HCT116 (cell line): ENCODE measurements at regions not wholly inside any gene's neighbourhood (a gene's known extent, or its start where the extent isn't known, plus 50 kb on each side); places are given as distances from the start of the nearest gene placed in this dataset.

Source experiments
- ATAC-seq: fragments of 200-7000 bp; cut with Tn5 transposase; 2 replicates; pipeline ENCODE4 v1.9.1; 2020; ENCODE audit warnings: mild to moderate bottlenecking, moderate library complexity
- BruUV-seq: library from RNA; stranded (reverse); fragments of 400-500 nt; replicated peaks from 2 replicates; lab custom pipeline; 2021; lab: Mats Ljungman, UMichigan
- CTCF ChIA-PET: fragments of 300-600 bp; sonication (Branson Sonifier 250); formaldehyde crosslinking; loops from one replicate; lab custom pipeline; 2021; ENCODE audit warnings: antibody characterized with exemption; lab: Charles Lee
- POLR2A ChIA-PET: fragments of 300-600, 350-600 bp; sonication (Branson Sonifier 250); formaldehyde crosslinking; loops from one replicate; lab custom pipeline; 2021; ENCODE audit warnings: antibody characterized with exemption; lab: Charles Lee
- RAD21 ChIA-PET, 2 experiments: fragments of 300-600 bp; sonication (Branson Sonifier 250); formaldehyde crosslinking; loops; one replicate each; lab custom pipeline; 2023; ENCODE audit warnings: low total read pairs in 2 of 2; ENCODE audit not compliant: uncharacterized antibody in 2 of 2, unreplicated experiment in 2 of 2, low non-redundant PET in 1 of 2; lab: Charles Lee
- DNase-seq: peaks from one replicate; pipeline ENCODE4 v3.0.0-alpha.2; 2010; ENCODE audit warnings: low read depth, low spot score
- H2AFZ ChIP-seq: fragments of 200-600 bp; shearing (Covaris generic), sonication (generic); 2 replicates; pipeline ENCODE4 v1.6.1; 2017; ENCODE audit warnings: low read depth, mixed run types, mixed read lengths, antibody characterized with exemption, low read length; ENCODE audit not compliant: poor library complexity, severe bottlenecking
- H3K27ac ChIP-seq: 2 replicates; pipeline ENCODE4 v1.5.1; 2012; ENCODE audit warnings: low read depth, low read length
- H3K27me3 ChIP-seq: fragments of 200-600 bp; sonication (generic); 2 replicates; pipeline ENCODE4 v1.6.1; 2016; ENCODE audit warnings: mixed run types, low read length, mixed read lengths; ENCODE audit not compliant: insufficient read depth
- H3K36me3 ChIP-seq, 2 experiments: fragments of 200-500 bp in 1 of 2; fragments of 200-600 bp in 1 of 2; sonication (Bioruptor generic) in 1 of 2; sonication (generic) in 1 of 2; 2 replicates each; pipeline versions ENCODE4 v1.5.1 to v1.6.1; 2014 to 2016; ENCODE audit warnings: low read length in 2 of 2, inconsistent platforms in 1 of 2, mixed read lengths in 1 of 2, mixed run types in 1 of 2; ENCODE audit not compliant: insufficient read depth in 2 of 2, control insufficient read depth in 1 of 2
- H3K4me1 ChIP-seq, 2 experiments: fragments of 200-600 bp in 1 of 2; sonication (generic) in 1 of 2; 2 replicates each; pipeline versions ENCODE4 v1.5.1 to v1.6.1; 2012 to 2017; ENCODE audit warnings: low read length in 2 of 2, inconsistent platforms in 1 of 2, mild to moderate bottlenecking in 1 of 2, mixed read lengths in 1 of 2, mixed run types in 1 of 2, moderate library complexity in 1 of 2; ENCODE audit not compliant: insufficient read depth in 2 of 2, control insufficient read depth in 1 of 2
- H3K4me2 ChIP-seq: fragments of 200-600 bp; sonication (generic); 2 replicates; pipeline ENCODE4 v1.6.1; 2017; ENCODE audit warnings: mixed run types, low read length, mixed read lengths
- H3K4me3 ChIP-seq, 2 experiments: fragments of 200-600 bp in 1 of 2; sonication (generic) in 1 of 2; replicated peaks in 1 of 2; 2 replicates each; pipeline ENCODE4 v1.5.1; 2011 to 2016; ENCODE audit warnings: low read length in 2 of 2, control low read depth in 1 of 2, low read depth in 1 of 2, mild to moderate bottlenecking in 1 of 2, mixed read lengths in 1 of 2, mixed run types in 1 of 2
- H3K79me2 ChIP-seq: fragments of 200-600 bp; sonication (generic); 2 replicates; pipeline ENCODE4 v1.6.1; 2017; ENCODE audit warnings: mild to moderate bottlenecking, mixed run types, low read length, moderate library complexity, mixed read lengths; ENCODE audit not compliant: insufficient read depth
- H3K9ac ChIP-seq: fragments of 200-600 bp; sonication (generic); 2 replicates; pipeline ENCODE4 v1.6.1; 2016; ENCODE audit warnings: low read length, mixed read lengths
- H3K9me2 ChIP-seq: fragments of 200-600 bp; sonication (generic), shearing (Covaris generic); 2 replicates; pipeline ENCODE4 v1.6.1; 2017; ENCODE audit warnings: mixed run types, mild to moderate bottlenecking, moderate library complexity; ENCODE audit not compliant: insufficient read depth
- H3K9me3 ChIP-seq, 2 experiments: fragments of 200-500 bp in 1 of 2; fragments of 200-600 bp in 1 of 2; sonication (Bioruptor generic) in 1 of 2; sonication (generic) in 1 of 2; 2 replicates each; pipeline ENCODE4 v1.6.1; 2014 to 2017; ENCODE audit warnings: low read length in 2 of 2, mixed read lengths in 2 of 2, inconsistent platforms in 1 of 2, low read depth in 1 of 2, mild to moderate bottlenecking in 1 of 2, mixed run types in 1 of 2, moderate library complexity in 1 of 2; ENCODE audit not compliant: control insufficient read depth in 1 of 2, insufficient read depth in 1 of 2
- H4K20me1 ChIP-seq: fragments of 200-600 bp; sonication (generic), shearing (Covaris generic); 2 replicates; pipeline ENCODE4 v1.6.1; 2017; ENCODE audit warnings: mixed run types, mild to moderate bottlenecking, moderate library complexity; ENCODE audit not compliant: insufficient read depth
- ELF1 ChIP-seq: IDR thresholded peaks from 2 replicates; pipeline ENCODE4 v1.6.1; 2012; ENCODE audit warnings: low read depth, borderline replicate concordance
- MAX ChIP-seq: IDR thresholded peaks from 2 replicates; pipeline ENCODE4 v1.6.1; 2012
- POLR2A ChIP-seq: IDR thresholded peaks from 2 replicates; pipeline ENCODE4 v1.7.0; 2011; ENCODE audit warnings: borderline replicate concordance; ENCODE audit not compliant: insufficient read depth, insufficient read length; ENCODE audit errors: extremely low read depth
- RAD21 ChIP-seq: IDR thresholded peaks from 2 replicates; pipeline ENCODE4 v1.6.1; 2012; ENCODE audit warnings: low read depth, mild to moderate bottlenecking
- REST ChIP-seq: IDR thresholded peaks from 2 replicates; pipeline ENCODE4 v1.6.1; 2012; ENCODE audit warnings: low read depth
- SRF ChIP-seq: IDR thresholded peaks from 2 replicates; pipeline ENCODE4 v1.6.1; 2012; ENCODE audit warnings: low read depth
- ZFX ChIP-seq: fragments of 450-650 bp; IDR thresholded peaks from 2 replicates; pipeline ENCODE4 v1.6.1; 2017
- intact Hi-C: fragments of 100-400 bp; cut with micrococcal nuclease; formaldehyde crosslinking; loops from 2 replicates; pipeline ENCODE4 v1.10.0; 2022

DNA sequence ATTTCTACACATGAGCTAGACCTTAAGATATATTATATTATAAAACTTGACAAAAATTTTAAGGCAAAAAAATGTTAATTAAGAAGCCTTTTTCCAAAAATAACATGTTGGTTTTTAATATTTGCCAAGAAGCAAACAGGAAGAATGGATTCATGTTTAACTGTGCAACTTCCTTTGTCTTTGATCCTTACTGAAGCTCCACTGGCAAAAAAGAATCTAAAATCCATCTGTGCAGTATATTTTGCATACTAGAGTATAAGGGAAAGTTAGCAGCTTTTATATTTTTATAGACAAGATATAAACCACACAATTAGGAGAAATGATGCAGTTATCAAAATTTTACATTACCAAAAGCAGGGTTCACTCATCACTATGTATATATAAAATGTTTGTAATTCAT, 76.9 kb upstream of the RGS18 start:
- RAD21 ChIA-PET: no interaction called here
- no peaks in the 10 kb centered on the region for H3K4me1 ChIP-seq
- H3K36me3 ChIP-seq: no peaks in the 10 kb centered on the region
- H4K20me1 ChIP-seq: no peaks in the 10 kb centered on the region
- ATAC-seq (no peak), DNase-seq (no peak)
- H3K4me2 ChIP-seq: no peak overlapping the region
- CTCF ChIA-PET: no interaction called here
- no peak overlapping the region for H3K9ac ChIP-seq
- no peaks in the 10 kb centered on the region for H3K9me3 ChIP-seq
- H3K9me2 ChIP-seq: no peaks in the 10 kb centered on the region
- H3K4me3 ChIP-seq: no peak overlapping the region
- no TSS peak for BruUV-seq
- no peak overlapping the region for H2AFZ ChIP-seq
- no peaks in the 10 kb centered on the region for H3K27me3 ChIP-seq
- H3K79me2 ChIP-seq: no peaks in the 10 kb centered on the region
- intact Hi-C loops: no loop called here
- TF ChIP-seq REST (no peak), RAD21 (no peak), MAX (no peak), ZFX (no peak), SRF (no peak), POLR2A (no peak)
- H3K27ac ChIP-seq: no peak overlapping the region
- POLR2A ChIA-PET: no interaction called here

GRCh38 chr1:192086644-192087043, 71.6 kb upstream of the RGS18 start:
- H3K27ac ChIP-seq: no peak overlapping the region
- ChIA-PET POLR2A (no interaction called here), RAD21 (no interaction called here), CTCF (no interaction called here)
- ATAC-seq (no peak), DNase-seq (no peak)
- H3K36me3 ChIP-seq: no peaks in the 10 kb centered on the region
- no peak overlapping the region for H3K4me3 ChIP-seq
- no TSS peak for BruUV-seq
- H3K4me1 ChIP-seq: no peaks in the 10 kb centered on the region
- TF ChIP-seq ELF1: no peak
- H3K27me3 ChIP-seq: no peaks in the 10 kb centered on the region
- H2AFZ ChIP-seq: no peak overlapping the region
- no peak overlapping the region for H3K9ac ChIP-seq
- no peaks in the 10 kb centered on the region for H3K9me3 ChIP-seq
- no peaks in the 10 kb centered on the region for H3K9me2 ChIP-seq
- no peaks in the 10 kb centered on the region for H3K79me2 ChIP-seq
- H4K20me1 ChIP-seq: no peaks in the 10 kb centered on the region
- no peak overlapping the region for H3K4me2 ChIP-seq
- intact Hi-C loops: no loop called here
